ENCODE measurements at regions not wholly inside any gene's neighbourhood (a gene's known extent, or its start where the extent isn't known, plus 50 kb on each side); places are given as distances from the start of the nearest gene placed in this dataset.

DNA sequence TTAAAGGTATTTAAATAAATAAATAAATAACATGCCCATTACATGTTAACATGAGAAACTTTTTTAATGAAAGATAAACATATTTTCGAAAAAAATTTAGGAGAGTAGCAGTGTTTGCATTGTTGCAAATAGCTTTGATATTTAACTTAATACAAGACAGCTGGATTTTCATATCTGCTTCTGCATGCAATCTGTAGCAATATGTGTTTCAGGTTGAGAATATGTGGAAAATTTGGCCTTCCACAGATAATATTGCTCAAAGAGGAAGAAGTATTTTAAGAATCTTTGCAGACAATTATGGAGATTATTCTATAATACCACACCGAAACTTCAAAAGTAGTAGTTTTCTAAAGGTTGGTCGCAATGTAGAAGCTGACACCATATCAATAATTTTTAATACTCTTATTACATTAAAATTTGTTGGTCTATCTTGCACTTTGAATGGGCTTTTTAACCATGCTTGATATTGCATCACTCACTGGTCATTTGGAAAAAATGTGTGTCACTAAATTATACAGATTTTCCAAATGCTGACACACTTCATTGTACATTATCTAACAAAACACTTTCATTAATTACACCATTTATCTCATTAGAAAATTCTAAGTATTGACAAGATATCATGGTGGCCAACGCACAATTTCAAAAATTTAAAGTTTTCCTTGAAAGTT lies 229.8 kb upstream of the HDAC9 start:
- no peaks in the 10 kb centered on the region for H3K4me1 ChIP-seq (ENCODE audit: insufficient read depth, low read length)
- H3K4me2 ChIP-seq (ENCODE audit: low read length), result no peak overlapping the region
- no peak for DNase-seq (ENCODE audit: low read depth)
- no peaks in the 10 kb centered on the region for H3K27me3 ChIP-seq (ENCODE audit: insufficient read depth, low read length)
- Mint-ChIP-seq H3K4me3 (ENCODE audit: unreplicated experiment) (no peak overlapping the region), H3K9me3 (ENCODE audit: unreplicated experiment) (peaks cover 1% of the 10 kb centered on the region), H3K36me3 (ENCODE audit: low read depth, unreplicated experiment) (no peaks in the 10 kb centered on the region), H3K27ac (ENCODE audit: unreplicated experiment) (no peak overlapping the region), H3K4me1 (ENCODE audit: low read depth, unreplicated experiment) (no peaks in the 10 kb centered on the region), H3K27me3 (ENCODE audit: low read depth, unreplicated experiment) (no peaks in the 10 kb centered on the region)
- H3K36me3 ChIP-seq (ENCODE audit: insufficient read depth, low read length), result no peaks in the 10 kb centered on the region
- H3K9ac ChIP-seq (ENCODE audit: low read length), result no peak overlapping the region
- no peak overlapping the region for H3K27ac ChIP-seq (ENCODE audit: low read depth, low read length)
- no peaks in the 10 kb centered on the region for H3K79me2 ChIP-seq (ENCODE audit: insufficient read depth, low read length)
- TF ChIP-seq, protein P1, sequence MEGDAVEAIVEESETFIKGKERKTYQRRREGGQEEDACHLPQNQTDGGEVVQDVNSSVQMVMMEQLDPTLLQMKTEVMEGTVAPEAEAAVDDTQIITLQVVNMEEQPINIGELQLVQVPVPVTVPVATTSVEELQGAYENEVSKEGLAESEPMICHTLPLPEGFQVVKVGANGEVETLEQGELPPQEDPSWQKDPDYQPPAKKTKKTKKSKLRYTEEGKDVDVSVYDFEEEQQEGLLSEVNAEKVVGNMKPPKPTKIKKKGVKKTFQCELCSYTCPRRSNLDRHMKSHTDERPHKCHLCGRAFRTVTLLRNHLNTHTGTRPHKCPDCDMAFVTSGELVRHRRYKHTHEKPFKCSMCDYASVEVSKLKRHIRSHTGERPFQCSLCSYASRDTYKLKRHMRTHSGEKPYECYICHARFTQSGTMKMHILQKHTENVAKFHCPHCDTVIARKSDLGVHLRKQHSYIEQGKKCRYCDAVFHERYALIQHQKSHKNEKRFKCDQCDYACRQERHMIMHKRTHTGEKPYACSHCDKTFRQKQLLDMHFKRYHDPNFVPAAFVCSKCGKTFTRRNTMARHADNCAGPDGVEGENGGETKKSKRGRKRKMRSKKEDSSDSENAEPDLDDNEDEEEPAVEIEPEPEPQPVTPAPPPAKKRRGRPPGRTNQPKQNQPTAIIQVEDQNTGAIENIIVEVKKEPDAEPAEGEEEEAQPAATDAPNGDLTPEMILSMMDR (IDR thresholded peaks at IDR 0.05; ENCODE audit: insufficient read depth, low read depth, low read length), result no peak
- TF ChIP-seq EZH2 (IDR thresholded peaks at IDR 0.05; ENCODE audit: insufficient read depth, low read length), result no peak
- no peaks in the 10 kb centered on the region for H4K20me1 ChIP-seq (ENCODE audit: insufficient read depth, low read length)
- FAIRE-seq, result no peak
- H3K4me3 ChIP-seq (ENCODE audit: insufficient read depth, low read depth, low read length), result no peak overlapping the region
- no peak overlapping the region for H2AFZ ChIP-seq (ENCODE audit: low read depth, low read length)
- H3K9me3 ChIP-seq (ENCODE audit: insufficient read depth, low read depth, low read length), result peaks cover 2% of the 10 kb centered on the region

- H3K4me3 Mint-ChIP-seq (ENCODE audit: unreplicated experiment), result no peak overlapping the region
- Histone ChIP-seq H3K4me2 (ENCODE audit: low read length) (no peak overlapping the region), H3K79me2 (ENCODE audit: insufficient read depth, low read length) (no peaks in the 10 kb centered on the region), H3K36me3 (ENCODE audit: insufficient read depth, low read length) (no peaks in the 10 kb centered on the region), H3K27ac (ENCODE audit: low read depth, low read length) (no peak overlapping the region), H4K20me1 (ENCODE audit: insufficient read depth, low read length) (no peaks in the 10 kb centered on the region), H2AFZ (ENCODE audit: low read depth, low read length) (no peak overlapping the region), H3K27me3 (ENCODE audit: insufficient read depth, low read length) (no peaks in the 10 kb centered on the region), H3K4me1 (ENCODE audit: insufficient read depth, low read length) (no peaks in the 10 kb centered on the region), H3K4me3 (ENCODE audit: insufficient read depth, low read depth, low read length) (no peak overlapping the region), H3K9me3 (ENCODE audit: insufficient read depth, low read depth, low read length) (no peaks in the 10 kb centered on the region), H3K9ac (ENCODE audit: low read length) (no peak overlapping the region)
- FAIRE-seq, result no peak
- no peaks in the 10 kb centered on the region for H3K4me1 Mint-ChIP-seq (ENCODE audit: low read depth, unreplicated experiment)
- DNase-seq (ENCODE audit: low read depth), result no peak
- TF ChIP-seq, protein P1 (IDR thresholded peaks at IDR 0.05; ENCODE audit: insufficient read depth, low read depth, low read length), result no peak
- no peaks in the 10 kb centered on the region for H3K27me3 Mint-ChIP-seq (ENCODE audit: low read depth, unreplicated experiment)
- no peaks in the 10 kb centered on the region for H3K36me3 Mint-ChIP-seq (ENCODE audit: low read depth, unreplicated experiment)
- H3K9me3 Mint-ChIP-seq (ENCODE audit: unreplicated experiment), result no peaks in the 10 kb centered on the region
- H3K27ac Mint-ChIP-seq (ENCODE audit: unreplicated experiment), result no peak overlapping the region
Observed at GRCh38 chr7:18268571-18268970, 227.0 kb upstream of the HDAC9 start.

DNA sequence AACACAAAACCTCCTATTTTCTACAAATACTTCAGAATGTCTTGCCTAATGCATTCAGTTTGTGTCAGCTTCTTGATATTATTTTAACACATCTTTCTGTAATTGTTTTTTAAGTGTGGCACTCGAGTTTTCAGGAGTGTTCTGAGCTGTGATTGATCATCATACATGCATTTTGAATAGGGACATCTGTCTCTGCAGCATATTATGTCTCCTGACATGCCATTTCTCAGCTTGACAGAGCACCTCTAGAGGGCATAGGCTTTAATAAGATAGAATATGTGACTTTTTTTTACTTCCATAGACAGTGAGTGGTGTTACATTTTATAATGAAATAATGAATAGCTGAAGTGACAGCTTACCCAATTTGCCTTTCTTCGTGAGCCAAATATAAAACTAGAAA lies 219.2 kb upstream of the HDAC9 start:
- Histone ChIP-seq H3K4me2 (ENCODE audit: low read length) (no peak overlapping the region), H3K27ac (ENCODE audit: low read depth, low read length) (no peak overlapping the region), H3K27me3 (ENCODE audit: insufficient read depth, low read length) (no peaks in the 10 kb centered on the region), H3K4me3 (ENCODE audit: insufficient read depth, low read depth, low read length) (no peak overlapping the region), H3K9me3 (ENCODE audit: insufficient read depth, low read depth, low read length) (no peaks in the 10 kb centered on the region), H3K36me3 (ENCODE audit: insufficient read depth, low read length) (no peaks in the 10 kb centered on the region), H4K20me1 (ENCODE audit: insufficient read depth, low read length) (no peaks in the 10 kb centered on the region), H3K4me1 (ENCODE audit: insufficient read depth, low read length) (no peaks in the 10 kb centered on the region), H3K79me2 (ENCODE audit: insufficient read depth, low read length) (no peaks in the 10 kb centered on the region), H2AFZ (ENCODE audit: low read depth, low read length) (no peak overlapping the region), H3K9ac (ENCODE audit: low read length) (no peak overlapping the region)
- no peak overlapping the region for H3K27ac Mint-ChIP-seq (ENCODE audit: unreplicated experiment)
- no peak for DNase-seq (ENCODE audit: low read depth)
- no peaks in the 10 kb centered on the region for H3K27me3 Mint-ChIP-seq (ENCODE audit: low read depth, unreplicated experiment)
- H3K9me3 Mint-ChIP-seq (ENCODE audit: unreplicated experiment), result no peaks in the 10 kb centered on the region
- no peak for TF ChIP-seq EZH2 (IDR thresholded peaks at IDR 0.05; ENCODE audit: insufficient read depth, low read length)
- TF ChIP-seq, protein P1 (IDR thresholded peaks at IDR 0.05; ENCODE audit: insufficient read depth, low read depth, low read length), result no peak
- FAIRE-seq, result no peak
- H3K36me3 Mint-ChIP-seq (ENCODE audit: low read depth, unreplicated experiment), result no peaks in the 10 kb centered on the region
- no peaks in the 10 kb centered on the region for H3K4me1 Mint-ChIP-seq (ENCODE audit: low read depth, unreplicated experiment)
- no peak overlapping the region for H3K4me3 Mint-ChIP-seq (ENCODE audit: unreplicated experiment)

Measured in astrocyte (in vitro differentiated cells and primary cell).